WTC11 (cell line): ENCODE measurements at regions not wholly inside any gene's neighbourhood (a gene's known extent, or its start where the extent isn't known, plus 50 kb on each side); places are given as distances from the start of the nearest gene placed in this dataset.

Experiments used
- ATAC-seq: fragments of 200-7000 bp; cut with Tn5 transposase; 2 replicates; pipeline ENCODE4 v1.10.0; 2021; ENCODE audit warnings: mild to moderate bottlenecking, moderate library complexity
- CTCF ChIA-PET: fragments of 300-600 bp; sonication (Branson Sonifier 250); formaldehyde crosslinking; loops from one replicate; lab custom pipeline; 2021; ENCODE audit warnings: antibody characterized with exemption; lab: Charles Lee
- POLR2A ChIA-PET: fragments of 350-600 bp; sonication (Branson Sonifier 250); formaldehyde crosslinking; loops from one replicate; lab custom pipeline; 2021; ENCODE audit warnings: antibody characterized with exemption; lab: Charles Lee
- DNase-seq: peaks from one replicate; pipeline ENCODE4 v3.0.0; 2021; ENCODE audit warnings: low spot score
- H3K27ac Mint-ChIP-seq: 2 replicates; pipeline ENCODE4 v1.8.0; 2021; ENCODE audit warnings: mixed read lengths
- H3K27me3 Mint-ChIP-seq: 2 replicates; pipeline ENCODE4 v1.8.0; 2021; ENCODE audit warnings: low read depth, mild to moderate bottlenecking, moderate library complexity, mixed read lengths
- H3K36me3 Mint-ChIP-seq: 2 replicates; pipeline ENCODE4 v1.8.0; 2021; ENCODE audit warnings: mixed read lengths
- H3K4me1 Mint-ChIP-seq: 2 replicates; pipeline ENCODE4 v1.8.0; 2022; ENCODE audit warnings: mixed read lengths
- H3K4me3 Mint-ChIP-seq: 2 replicates; pipeline ENCODE4 v1.8.0; 2021; ENCODE audit warnings: mild to moderate bottlenecking, moderate library complexity, mixed read lengths
- H3K9me3 Mint-ChIP-seq: 2 replicates; pipeline ENCODE4 v1.8.0; 2021; ENCODE audit warnings: mixed read lengths
- CREM ChIP-seq: sonication (generic); formaldehyde crosslinking; IDR thresholded peaks from 2 replicates; pipeline ENCODE4 v1.8.1; 2022; ENCODE audit warnings: mild to moderate bottlenecking, missing genetic modification reagents, moderate library complexity
- FOXP1 ChIP-seq: sonication (generic); formaldehyde crosslinking; IDR thresholded peaks from 2 replicates; pipeline ENCODE4 v1.8.0; 2022; ENCODE audit warnings: missing genetic modification reagents, mild to moderate bottlenecking, moderate library complexity, borderline replicate concordance
- GRHL2 ChIP-seq: fragments of 250-450 bp; sonication (Bioruptor Pico); IDR thresholded peaks from 2 replicates; pipeline ENCODE4 v1.8.0; 2022; ENCODE audit warnings: mild to moderate bottlenecking, moderate library complexity; ENCODE audit not compliant: insufficient replicate concordance, severe bottlenecking
- IRF2 ChIP-seq: sonication (generic); formaldehyde crosslinking; IDR thresholded peaks from 2 replicates; pipeline ENCODE4 v1.8.0; 2022; ENCODE audit warnings: low read depth, missing genetic modification reagents, borderline replicate concordance
- MXD4 ChIP-seq: fragments of 250-450 bp; sonication (Bioruptor Pico); IDR thresholded peaks from 2 replicates; pipeline ENCODE4 v1.8.0; 2021; ENCODE audit warnings: mild to moderate bottlenecking, moderate library complexity, borderline replicate concordance
- MYBL2 ChIP-seq: sonication (generic); formaldehyde crosslinking; IDR thresholded peaks from 2 replicates; pipeline ENCODE4 v1.8.1; 2023; ENCODE audit warnings: mild to moderate bottlenecking, moderate library complexity, missing genetic modification reagents
- NFYB ChIP-seq: sonication (generic); formaldehyde crosslinking; conservative IDR thresholded peaks from 2 replicates; pipeline ENCODE4 v1.8.0; 2022; ENCODE audit warnings: low read depth, missing genetic modification reagents
- NR2C2 ChIP-seq: sonication (generic); formaldehyde crosslinking; IDR thresholded peaks from 2 replicates; pipeline ENCODE4 v1.8.0; 2022; ENCODE audit warnings: mild to moderate bottlenecking, missing genetic modification reagents
- PRRX2 ChIP-seq: fragments of 250-450 bp; sonication (Bioruptor Pico); IDR thresholded peaks from 2 replicates; pipeline ENCODE4 v1.8.0; 2021; ENCODE audit warnings: mild to moderate bottlenecking
- RELA ChIP-seq: sonication (generic); formaldehyde crosslinking; IDR thresholded peaks from 2 replicates; pipeline ENCODE4 v1.8.1; 2022; ENCODE audit warnings: missing genetic modification reagents, mild to moderate bottlenecking, borderline replicate concordance
- ZBTB21 ChIP-seq: sonication (generic); formaldehyde crosslinking; IDR thresholded peaks from 2 replicates; pipeline ENCODE4 v1.8.1; 2023; ENCODE audit warnings: mild to moderate bottlenecking, missing genetic modification reagents, borderline replicate concordance
- ZNF121 ChIP-seq: sonication (generic); formaldehyde crosslinking; IDR thresholded peaks from 2 replicates; pipeline ENCODE4 v1.8.0; 2023; ENCODE audit warnings: missing genetic modification reagents
- ZNF263 ChIP-seq: sonication (generic); formaldehyde crosslinking; IDR thresholded peaks from 2 replicates; pipeline ENCODE4 v1.8.1; 2022; ENCODE audit warnings: low read depth, mild to moderate bottlenecking, moderate library complexity, missing genetic modification reagents
- ZNF423 ChIP-seq: fragments of 250-450 bp; sonication (Bioruptor Pico); IDR thresholded peaks from 2 replicates; pipeline ENCODE4 v2.1.2; 2022; ENCODE audit warnings: mild to moderate bottlenecking, moderate library complexity
- TF ChIP-seq, protein P1 (sequence below): sonication (generic); formaldehyde crosslinking; IDR thresholded peaks from 2 replicates; pipeline ENCODE4 v1.8.0; 2022; ENCODE audit warnings: mild to moderate bottlenecking, missing genetic modification reagents
- TF ChIP-seq, protein P2 (sequence below): sonication (generic); formaldehyde crosslinking; IDR thresholded peaks from 2 replicates; pipeline ENCODE4 v1.8.1; 2022; ENCODE audit warnings: missing genetic modification reagents, borderline replicate concordance
- TF ChIP-seq, protein P3 (sequence below): sonication (generic); formaldehyde crosslinking; IDR thresholded peaks from 2 replicates; pipeline ENCODE4 v1.8.1; 2022; ENCODE audit warnings: low read depth, mild to moderate bottlenecking, moderate library complexity, missing genetic modification reagents, borderline replicate concordance
- TF ChIP-seq, protein P4 (sequence below): sonication (generic); formaldehyde crosslinking; IDR thresholded peaks from 2 replicates; pipeline ENCODE4 v1.8.1; 2023; ENCODE audit warnings: mild to moderate bottlenecking, moderate library complexity, missing genetic modification reagents
- TF ChIP-seq, protein P5 (sequence below): sonication (generic); formaldehyde crosslinking; IDR thresholded peaks from 2 replicates; pipeline ENCODE4 v1.8.1; 2022; ENCODE audit warnings: mild to moderate bottlenecking, moderate library complexity, missing genetic modification reagents
- TF ChIP-seq, protein P6 (sequence below): fragments of 250-450 bp; sonication (Bioruptor Pico); IDR thresholded peaks from 2 replicates; pipeline ENCODE4 v1.9.0; 2021; ENCODE audit warnings: mild to moderate bottlenecking, borderline replicate concordance

DNA sequence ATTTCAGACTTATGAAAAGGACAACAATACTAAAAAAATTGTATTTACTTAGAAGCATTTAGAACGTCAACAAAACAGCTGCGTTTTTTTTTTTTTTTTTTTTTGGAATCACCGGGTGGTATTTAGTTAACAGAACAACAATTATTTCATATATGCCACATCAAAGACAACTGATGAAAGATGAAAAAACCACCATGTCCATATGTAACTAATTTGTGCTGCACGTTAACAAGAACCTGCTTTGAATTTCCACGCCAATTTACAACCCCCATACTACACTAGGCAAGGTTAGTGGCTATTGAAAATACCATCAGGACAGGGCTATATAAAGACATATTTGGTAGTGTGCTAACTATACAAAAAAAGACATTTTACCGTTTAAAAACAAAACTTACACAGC is 189.3 kb upstream of the ROBO1 start:
- Mint-ChIP-seq H3K9me3 (peaks cover 6% of the 10 kb centered on the region), H3K36me3 (0 out of 2 replicates have a peak, but pooled peaks cover 3% of the 10 kb centered on the region), H3K27me3 (no peaks in the 10 kb centered on the region), H3K27ac (no peak overlapping the region)
- CTCF ChIA-PET = interaction anchor here (0.7 kb wide), 1 partner anchor 91 kb away, joined by 3 read pairs; no protein-coding TSS in a partner anchor
- no peak for ATAC-seq
- no peak for TF ChIP-seq ZNF121 (CRISPR knock-in tag)
- TF ChIP-seq, all 79 proteins: peak for 0
- POLR2A ChIA-PET = interaction anchor here (0.6 kb wide), 1 partner anchor 20 kb away, joined by 3 read pairs; no protein-coding TSS in a partner anchor
- H3K4me1 Mint-ChIP-seq = peaks cover 14% of the 10 kb centered on the region
- DNase-seq = no peak
- H3K4me3 Mint-ChIP-seq = no peak overlapping the region

DNA sequence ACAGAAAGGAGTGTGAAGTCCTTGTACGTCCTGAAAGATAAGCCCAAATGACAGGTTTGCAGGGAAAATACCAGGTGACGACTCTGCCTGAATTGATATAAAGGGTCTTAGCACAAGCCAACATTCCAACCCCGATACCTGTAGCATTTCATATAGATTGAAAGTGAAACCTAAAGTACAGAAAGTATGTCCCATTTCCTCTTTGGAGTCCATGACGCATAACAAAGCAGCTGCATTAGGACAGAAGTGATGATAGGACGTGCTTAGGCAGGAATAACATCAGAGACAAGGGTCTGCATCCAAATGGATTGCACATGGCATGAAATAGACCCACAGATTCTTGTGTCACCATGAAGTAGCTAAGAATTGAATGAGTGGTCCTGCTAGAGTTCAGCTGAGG is 187.0 kb upstream of the ROBO1 start:
- Mint-ChIP-seq H3K27ac (no peak overlapping the region), H3K4me1 (peaks cover 14% of the 10 kb centered on the region), H3K9me3 (peaks cover 20% of the 10 kb centered on the region), H3K4me3 (no peak overlapping the region), H3K36me3 (peaks cover 6% of the 10 kb centered on the region; the same call in 1 of the 2 replicates), H3K27me3 (no peaks in the 10 kb centered on the region)
- DNase-seq (no peak), ATAC-seq (no peak)
- CTCF ChIA-PET = no interaction called here
- POLR2A ChIA-PET = no interaction called here
- TF ChIP-seq, protein P1, sequence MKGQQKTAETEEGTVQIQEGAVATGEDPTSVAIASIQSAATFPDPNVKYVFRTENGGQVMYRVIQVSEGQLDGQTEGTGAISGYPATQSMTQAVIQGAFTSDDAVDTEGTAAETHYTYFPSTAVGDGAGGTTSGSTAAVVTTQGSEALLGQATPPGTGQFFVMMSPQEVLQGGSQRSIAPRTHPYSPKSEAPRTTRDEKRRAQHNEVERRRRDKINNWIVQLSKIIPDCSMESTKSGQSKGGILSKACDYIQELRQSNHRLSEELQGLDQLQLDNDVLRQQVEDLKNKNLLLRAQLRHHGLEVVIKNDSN (CRISPR knock-in tag) = no peak
- TF ChIP-seq GRHL2 (CRISPR knock-in tag) (no peak), RELA (CRISPR knock-in tag) (no peak), FOXP1 (CRISPR knock-in tag) (no peak), NFYB (CRISPR knock-in tag) (no peak), MYBL2 (CRISPR knock-in tag) (no peak), CREM (CRISPR knock-in tag) (no peak), ZNF423 (CRISPR knock-in tag) (no peak), ZBTB21 (no peak), ZNF263 (CRISPR knock-in tag) (no peak), MXD4 (CRISPR knock-in tag) (no peak), IRF2 (CRISPR knock-in tag) (no peak), PRRX2 (CRISPR knock-in tag) (no peak), NR2C2 (no peak)
- TF ChIP-seq, protein P2, sequence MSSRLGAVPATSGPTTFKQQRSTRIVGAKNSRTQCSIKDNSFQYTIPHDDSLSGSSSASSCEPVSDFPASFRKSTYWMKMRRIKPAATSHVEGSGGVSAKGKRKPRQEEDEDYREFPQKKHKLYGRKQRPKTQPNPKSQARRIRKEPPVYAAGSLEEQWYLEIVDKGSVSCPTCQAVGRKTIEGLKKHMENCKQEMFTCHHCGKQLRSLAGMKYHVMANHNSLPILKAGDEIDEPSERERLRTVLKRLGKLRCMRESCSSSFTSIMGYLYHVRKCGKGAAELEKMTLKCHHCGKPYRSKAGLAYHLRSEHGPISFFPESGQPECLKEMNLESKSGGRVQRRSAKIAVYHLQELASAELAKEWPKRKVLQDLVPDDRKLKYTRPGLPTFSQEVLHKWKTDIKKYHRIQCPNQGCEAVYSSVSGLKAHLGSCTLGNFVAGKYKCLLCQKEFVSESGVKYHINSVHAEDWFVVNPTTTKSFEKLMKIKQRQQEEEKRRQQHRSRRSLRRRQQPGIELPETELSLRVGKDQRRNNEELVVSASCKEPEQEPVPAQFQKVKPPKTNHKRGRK (CRISPR knock-in tag) = no peak
- TF ChIP-seq, protein P3, sequence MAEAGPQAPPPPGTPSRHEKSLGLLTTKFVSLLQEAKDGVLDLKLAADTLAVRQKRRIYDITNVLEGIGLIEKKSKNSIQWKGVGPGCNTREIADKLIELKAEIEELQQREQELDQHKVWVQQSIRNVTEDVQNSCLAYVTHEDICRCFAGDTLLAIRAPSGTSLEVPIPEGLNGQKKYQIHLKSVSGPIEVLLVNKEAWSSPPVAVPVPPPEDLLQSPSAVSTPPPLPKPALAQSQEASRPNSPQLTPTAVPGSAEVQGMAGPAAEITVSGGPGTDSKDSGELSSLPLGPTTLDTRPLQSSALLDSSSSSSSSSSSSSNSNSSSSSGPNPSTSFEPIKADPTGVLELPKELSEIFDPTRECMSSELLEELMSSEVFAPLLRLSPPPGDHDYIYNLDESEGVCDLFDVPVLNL (CRISPR knock-in tag) = no peak
- TF ChIP-seq, protein P4, sequence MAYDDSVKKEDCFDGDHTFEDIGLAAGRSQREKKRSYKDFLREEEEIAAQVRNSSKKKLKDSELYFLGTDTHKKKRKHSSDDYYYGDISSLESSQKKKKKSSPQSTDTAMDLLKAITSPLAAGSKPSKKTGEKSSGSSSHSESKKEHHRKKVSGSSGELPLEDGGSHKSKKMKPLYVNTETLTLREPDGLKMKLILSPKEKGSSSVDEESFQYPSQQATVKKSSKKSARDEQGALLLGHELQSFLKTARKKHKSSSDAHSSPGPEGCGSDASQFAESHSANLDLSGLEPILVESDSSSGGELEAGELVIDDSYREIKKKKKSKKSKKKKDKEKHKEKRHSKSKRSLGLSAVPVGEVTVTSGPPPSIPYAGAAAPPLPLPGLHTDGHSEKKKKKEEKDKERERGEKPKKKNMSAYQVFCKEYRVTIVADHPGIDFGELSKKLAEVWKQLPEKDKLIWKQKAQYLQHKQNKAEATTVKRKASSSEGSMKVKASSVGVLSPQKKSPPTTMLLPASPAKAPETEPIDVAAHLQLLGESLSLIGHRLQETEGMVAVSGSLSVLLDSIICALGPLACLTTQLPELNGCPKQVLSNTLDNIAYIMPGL = no peak
- TF ChIP-seq, protein P5, sequence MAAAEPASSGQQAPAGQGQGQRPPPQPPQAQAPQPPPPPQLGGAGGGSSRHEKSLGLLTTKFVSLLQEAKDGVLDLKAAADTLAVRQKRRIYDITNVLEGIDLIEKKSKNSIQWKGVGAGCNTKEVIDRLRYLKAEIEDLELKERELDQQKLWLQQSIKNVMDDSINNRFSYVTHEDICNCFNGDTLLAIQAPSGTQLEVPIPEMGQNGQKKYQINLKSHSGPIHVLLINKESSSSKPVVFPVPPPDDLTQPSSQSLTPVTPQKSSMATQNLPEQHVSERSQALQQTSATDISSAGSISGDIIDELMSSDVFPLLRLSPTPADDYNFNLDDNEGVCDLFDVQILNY = no peak
- TF ChIP-seq, protein P6, sequence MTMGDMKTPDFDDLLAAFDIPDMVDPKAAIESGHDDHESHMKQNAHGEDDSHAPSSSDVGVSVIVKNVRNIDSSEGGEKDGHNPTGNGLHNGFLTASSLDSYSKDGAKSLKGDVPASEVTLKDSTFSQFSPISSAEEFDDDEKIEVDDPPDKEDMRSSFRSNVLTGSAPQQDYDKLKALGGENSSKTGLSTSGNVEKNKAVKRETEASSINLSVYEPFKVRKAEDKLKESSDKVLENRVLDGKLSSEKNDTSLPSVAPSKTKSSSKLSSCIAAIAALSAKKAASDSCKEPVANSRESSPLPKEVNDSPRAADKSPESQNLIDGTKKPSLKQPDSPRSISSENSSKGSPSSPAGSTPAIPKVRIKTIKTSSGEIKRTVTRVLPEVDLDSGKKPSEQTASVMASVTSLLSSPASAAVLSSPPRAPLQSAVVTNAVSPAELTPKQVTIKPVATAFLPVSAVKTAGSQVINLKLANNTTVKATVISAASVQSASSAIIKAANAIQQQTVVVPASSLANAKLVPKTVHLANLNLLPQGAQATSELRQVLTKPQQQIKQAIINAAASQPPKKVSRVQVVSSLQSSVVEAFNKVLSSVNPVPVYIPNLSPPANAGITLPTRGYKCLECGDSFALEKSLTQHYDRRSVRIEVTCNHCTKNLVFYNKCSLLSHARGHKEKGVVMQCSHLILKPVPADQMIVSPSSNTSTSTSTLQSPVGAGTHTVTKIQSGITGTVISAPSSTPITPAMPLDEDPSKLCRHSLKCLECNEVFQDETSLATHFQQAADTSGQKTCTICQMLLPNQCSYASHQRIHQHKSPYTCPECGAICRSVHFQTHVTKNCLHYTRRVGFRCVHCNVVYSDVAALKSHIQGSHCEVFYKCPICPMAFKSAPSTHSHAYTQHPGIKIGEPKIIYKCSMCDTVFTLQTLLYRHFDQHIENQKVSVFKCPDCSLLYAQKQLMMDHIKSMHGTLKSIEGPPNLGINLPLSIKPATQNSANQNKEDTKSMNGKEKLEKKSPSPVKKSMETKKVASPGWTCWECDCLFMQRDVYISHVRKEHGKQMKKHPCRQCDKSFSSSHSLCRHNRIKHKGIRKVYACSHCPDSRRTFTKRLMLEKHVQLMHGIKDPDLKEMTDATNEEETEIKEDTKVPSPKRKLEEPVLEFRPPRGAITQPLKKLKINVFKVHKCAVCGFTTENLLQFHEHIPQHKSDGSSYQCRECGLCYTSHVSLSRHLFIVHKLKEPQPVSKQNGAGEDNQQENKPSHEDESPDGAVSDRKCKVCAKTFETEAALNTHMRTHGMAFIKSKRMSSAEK (CRISPR knock-in tag) = no peak
